ENCODE measurements at regions not wholly inside any gene's neighbourhood (a gene's known extent, or its start where the extent isn't known, plus 50 kb on each side); places are given as distances from the start of the nearest gene placed in this dataset.

DNA sequence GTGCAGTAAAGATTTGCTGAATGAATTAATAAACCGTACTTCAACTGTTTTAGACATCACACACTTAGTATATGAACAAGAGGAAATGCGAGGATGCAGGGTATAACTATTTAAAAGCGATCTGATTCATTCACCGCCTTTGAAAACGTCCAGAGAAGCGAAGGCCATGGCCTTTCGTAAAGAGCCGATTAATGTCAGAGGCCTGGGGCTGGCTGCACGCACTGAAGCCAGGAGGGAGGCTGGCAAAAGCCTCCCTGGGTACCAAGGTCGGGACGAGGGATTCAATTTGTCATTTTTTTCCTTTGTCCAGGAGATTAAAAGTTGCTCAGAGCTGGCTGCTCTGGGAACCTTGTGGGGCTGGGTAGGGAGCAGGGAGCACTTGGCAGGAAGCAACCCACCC lies 307.4 kb downstream of the NPHP4 start:
- Histone ChIP-seq H3K27me3 (ENCODE audit: control insufficient read depth, low read length) (0 out of 2 replicates have a peak, but pooled peaks cover 2% of the 10 kb centered on the region), H3K9me2 (replicated peaks; ENCODE audit: control insufficient read depth, low read length) (no peaks in the 10 kb centered on the region), H3K4me2 (ENCODE audit: low read length) (no peak overlapping the region), H3K79me2 (ENCODE audit: control insufficient read depth, low read length) (no peaks in the 10 kb centered on the region), H3K9me3 (ENCODE audit: control insufficient read depth, insufficient read depth, low read length) (no peaks in the 10 kb centered on the region), H3K27ac (ENCODE audit: low read depth, low read length) (no peak overlapping the region), H3K4me1 (ENCODE audit: control insufficient read depth, low read length) (no peaks in the 10 kb centered on the region), H4K20me1 (ENCODE audit: control insufficient read depth, insufficient read depth, low read depth, low read length) (no peaks in the 10 kb centered on the region), H3F3A (ENCODE audit: control insufficient read depth, insufficient read depth) (no peaks in the 10 kb centered on the region), H3K36me3 (ENCODE audit: control insufficient read depth, low read length) (no peaks in the 10 kb centered on the region), H3K4me3 (ENCODE audit: low read length) (no peak overlapping the region)
- TF ChIP-seq, protein P1, sequence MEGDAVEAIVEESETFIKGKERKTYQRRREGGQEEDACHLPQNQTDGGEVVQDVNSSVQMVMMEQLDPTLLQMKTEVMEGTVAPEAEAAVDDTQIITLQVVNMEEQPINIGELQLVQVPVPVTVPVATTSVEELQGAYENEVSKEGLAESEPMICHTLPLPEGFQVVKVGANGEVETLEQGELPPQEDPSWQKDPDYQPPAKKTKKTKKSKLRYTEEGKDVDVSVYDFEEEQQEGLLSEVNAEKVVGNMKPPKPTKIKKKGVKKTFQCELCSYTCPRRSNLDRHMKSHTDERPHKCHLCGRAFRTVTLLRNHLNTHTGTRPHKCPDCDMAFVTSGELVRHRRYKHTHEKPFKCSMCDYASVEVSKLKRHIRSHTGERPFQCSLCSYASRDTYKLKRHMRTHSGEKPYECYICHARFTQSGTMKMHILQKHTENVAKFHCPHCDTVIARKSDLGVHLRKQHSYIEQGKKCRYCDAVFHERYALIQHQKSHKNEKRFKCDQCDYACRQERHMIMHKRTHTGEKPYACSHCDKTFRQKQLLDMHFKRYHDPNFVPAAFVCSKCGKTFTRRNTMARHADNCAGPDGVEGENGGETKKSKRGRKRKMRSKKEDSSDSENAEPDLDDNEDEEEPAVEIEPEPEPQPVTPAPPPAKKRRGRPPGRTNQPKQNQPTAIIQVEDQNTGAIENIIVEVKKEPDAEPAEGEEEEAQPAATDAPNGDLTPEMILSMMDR (IDR thresholded peaks at IDR 0.05; ENCODE audit: low read depth, low read length, poor library complexity, severe bottlenecking), result no peak

DNA sequence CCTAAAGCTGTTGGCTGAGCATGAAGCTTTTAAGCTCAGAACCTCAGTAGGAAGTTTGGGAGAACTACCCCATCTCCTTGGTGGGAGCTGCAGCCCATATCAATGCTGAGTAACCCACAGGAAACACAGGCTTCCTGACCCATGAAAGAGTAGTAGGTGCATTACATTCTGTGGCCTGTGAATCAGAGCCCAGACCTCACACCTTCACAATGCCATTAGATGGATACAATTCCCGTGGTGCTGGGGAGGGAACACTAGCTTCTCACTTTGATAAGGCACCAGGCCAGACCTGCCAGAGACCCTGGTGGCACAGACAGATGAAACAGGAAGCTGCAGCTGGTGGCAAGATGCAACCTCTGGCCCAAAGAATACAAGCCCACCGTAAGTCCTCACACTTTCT lies 308.8 kb downstream of the NPHP4 start:
- no peaks in the 10 kb centered on the region for H3F3A ChIP-seq (ENCODE audit: control insufficient read depth, insufficient read depth)
- H3K27ac ChIP-seq (ENCODE audit: low read depth, low read length), result no peak overlapping the region
- no peaks in the 10 kb centered on the region for H3K36me3 ChIP-seq (ENCODE audit: control insufficient read depth, low read length)
- H3K4me2 ChIP-seq (ENCODE audit: low read length), result no peak overlapping the region
- H3K27me3 ChIP-seq (ENCODE audit: control insufficient read depth, low read length), result 0 out of 2 replicates have a peak, but pooled peaks cover 2% of the 10 kb centered on the region
- TF ChIP-seq EZH2phosphoT487 (IDR thresholded peaks at IDR 0.05; ENCODE audit: borderline replicate concordance, low read length), result no peak
- TF ChIP-seq, protein P1 (IDR thresholded peaks at IDR 0.05; ENCODE audit: low read depth, low read length, poor library complexity, severe bottlenecking), result no peak
- no peak overlapping the region for H3K4me3 ChIP-seq (ENCODE audit: low read length)
- H3K9me2 ChIP-seq (replicated peaks; ENCODE audit: control insufficient read depth, low read length), result no peaks in the 10 kb centered on the region
- H4K20me1 ChIP-seq (ENCODE audit: control insufficient read depth, insufficient read depth, low read depth, low read length), result no peaks in the 10 kb centered on the region
- no peaks in the 10 kb centered on the region for H3K9me3 ChIP-seq (ENCODE audit: control insufficient read depth, insufficient read depth, low read length)
- H3K4me1 ChIP-seq (ENCODE audit: control insufficient read depth, low read length), result no peaks in the 10 kb centered on the region
- no peaks in the 10 kb centered on the region for H3K79me2 ChIP-seq (ENCODE audit: control insufficient read depth, low read length)

DNA sequence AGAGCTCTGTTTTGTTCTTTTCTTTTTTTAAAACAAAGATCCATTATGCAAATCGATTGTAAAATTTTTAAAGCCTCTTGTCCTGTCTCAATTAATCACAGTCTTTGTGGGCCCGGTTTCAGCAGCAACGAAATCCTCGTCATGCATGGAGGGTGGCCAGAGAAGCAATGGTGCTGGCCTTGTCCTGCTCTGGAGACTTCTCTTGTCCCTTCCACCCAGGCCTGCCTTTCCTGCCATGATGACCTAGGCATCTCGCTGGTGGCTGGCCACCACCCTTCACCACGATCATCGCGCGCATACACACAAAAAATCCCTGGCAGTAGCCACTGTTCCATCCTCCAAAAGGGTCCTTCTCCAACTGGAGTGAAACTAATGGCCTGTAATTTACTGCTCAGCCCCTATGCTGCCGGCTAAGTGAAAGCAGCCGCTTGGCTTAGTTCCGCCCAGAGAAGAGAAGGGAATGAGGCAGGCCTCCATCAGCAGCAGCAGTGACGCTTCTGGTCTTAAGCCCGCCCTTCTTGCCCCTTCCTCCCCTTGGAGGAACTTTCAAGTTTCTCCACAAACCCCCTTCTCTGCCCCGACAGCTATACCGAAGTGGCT lies 309.5 kb downstream of the NPHP4 start:
- Histone ChIP-seq H3K79me2 (ENCODE audit: control insufficient read depth, low read length) (no peaks in the 10 kb centered on the region), H4K20me1 (ENCODE audit: control insufficient read depth, insufficient read depth, low read depth, low read length) (no peaks in the 10 kb centered on the region), H3K36me3 (ENCODE audit: control insufficient read depth, low read length) (no peaks in the 10 kb centered on the region), H3K9me2 (replicated peaks; ENCODE audit: control insufficient read depth, low read length) (no peaks in the 10 kb centered on the region), H3K27me3 (ENCODE audit: control insufficient read depth, low read length) (0 out of 2 replicates have a peak, but pooled peaks cover 2% of the 10 kb centered on the region), H3K9me3 (ENCODE audit: control insufficient read depth, insufficient read depth, low read length) (no peaks in the 10 kb centered on the region), H3F3A (ENCODE audit: control insufficient read depth, insufficient read depth) (no peaks in the 10 kb centered on the region), H3K4me3 (ENCODE audit: low read length) (no peak overlapping the region), H3K4me1 (ENCODE audit: control insufficient read depth, low read length) (no peaks in the 10 kb centered on the region), H3K27ac (ENCODE audit: low read depth, low read length) (no peak overlapping the region), H3K4me2 (ENCODE audit: low read length) (no peak overlapping the region)
- TF ChIP-seq, protein P1 (IDR thresholded peaks at IDR 0.05; ENCODE audit: low read depth, low read length, poor library complexity, severe bottlenecking), result no peak
- no peak for TF ChIP-seq EZH2phosphoT487 (IDR thresholded peaks at IDR 0.05; ENCODE audit: borderline replicate concordance, low read length)

All from DOHH2 (cell line).